ENCODE measurements at regions not wholly inside any gene's neighbourhood (a gene's known extent, or its start where the extent isn't known, plus 50 kb on each side); places are given as distances from the start of the nearest gene placed in this dataset.

DNA sequence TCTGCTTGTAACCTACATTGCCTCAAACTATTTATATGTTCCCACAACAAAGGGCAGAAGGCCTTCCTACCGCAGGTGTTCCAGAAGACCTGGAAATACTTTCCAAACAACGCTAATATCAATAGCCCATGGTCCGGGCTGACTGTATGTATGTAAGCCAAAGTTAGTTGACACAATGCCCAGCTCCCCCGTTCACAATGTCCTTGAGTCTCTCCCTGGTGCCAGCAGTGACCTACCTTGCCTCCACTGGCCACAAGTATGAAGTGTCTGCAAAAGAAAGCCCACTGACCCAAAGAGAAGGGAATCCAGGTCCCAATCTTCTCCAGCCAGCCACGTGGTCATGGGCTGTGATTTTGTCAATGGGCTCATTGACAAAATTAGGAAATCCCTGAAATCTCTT lies 118.6 kb downstream of the DLEU7 start:
- no peak overlapping the region for H3K4me3 ChIP-seq (ENCODE audit: low read length)
- no peak overlapping the region for H2AK5ac ChIP-seq (ENCODE audit: low read length)
- no CpG with 5 or more reads among the region's 5 CpGs for WGBS (ENCODE audit: extremely low coverage, insufficient coverage, low lambda C conversion rate)
- H4K8ac ChIP-seq (ENCODE audit: low read depth, low read length): no peak overlapping the region
- H3K9ac ChIP-seq (ENCODE audit: low read length): no peak overlapping the region
- no peak overlapping the region for H3K4ac ChIP-seq (ENCODE audit: low read depth, low read length)
- H3K79me1 ChIP-seq (ENCODE audit: low read length): no peaks in the 10 kb centered on the region
- no peaks in the 10 kb centered on the region for H3K27me3 ChIP-seq (ENCODE audit: insufficient read depth, low read length, poor library complexity)
- no peak overlapping the region for H3K27ac ChIP-seq (ENCODE audit: low read depth, low read length)
- no peak overlapping the region for H3K23ac ChIP-seq (ENCODE audit: low read length)
- no peak overlapping the region for H2BK15ac ChIP-seq (replicated peaks; ENCODE audit: low read depth)
- no peak overlapping the region for H3K18ac ChIP-seq (ENCODE audit: low read length)
- no peak overlapping the region for H4K5ac ChIP-seq (ENCODE audit: low read length)
- H3K79me2 ChIP-seq (ENCODE audit: control insufficient read depth, insufficient read depth, low read length): no peaks in the 10 kb centered on the region
- no peaks in the 10 kb centered on the region for H3K36me3 ChIP-seq (ENCODE audit: control insufficient read depth, insufficient read depth, low read length)
- no peak for DNase-seq
- no peak overlapping the region for H2BK5ac ChIP-seq (ENCODE audit: low read length)
- no peak overlapping the region for H2BK120ac ChIP-seq (ENCODE audit: low read depth, low read length)
- H3K4me1 ChIP-seq (ENCODE audit: control insufficient read depth, low read depth, low read length): no peaks in the 10 kb centered on the region
- H3K56ac ChIP-seq (ENCODE audit: low read length): no peak overlapping the region
- no peak overlapping the region for H3K4me2 ChIP-seq (ENCODE audit: low read length)

DNA sequence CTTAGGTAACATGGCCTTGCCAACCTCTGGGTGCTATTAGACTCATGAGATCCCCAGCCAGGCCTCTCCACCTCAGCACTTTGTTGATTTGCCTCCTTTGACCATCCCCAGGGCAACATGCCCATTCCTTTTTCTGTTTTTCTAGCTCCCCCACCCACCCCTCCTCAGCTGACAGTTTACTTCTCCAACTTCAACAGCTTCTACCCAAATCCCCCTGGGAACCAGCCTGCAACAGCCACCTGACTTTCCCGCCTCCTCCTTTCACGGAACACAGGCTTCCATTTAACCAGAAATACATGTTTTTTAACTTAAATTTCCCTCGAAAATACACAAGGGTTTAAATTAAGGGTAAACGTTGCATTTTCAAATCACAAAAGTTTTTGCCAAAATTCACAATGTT lies 117.3 kb downstream of the DLEU7 start:
- Histone ChIP-seq H2BK120ac (ENCODE audit: low read depth, low read length) (no peak overlapping the region), H3K79me1 (ENCODE audit: low read length) (no peaks in the 10 kb centered on the region)

DNA sequence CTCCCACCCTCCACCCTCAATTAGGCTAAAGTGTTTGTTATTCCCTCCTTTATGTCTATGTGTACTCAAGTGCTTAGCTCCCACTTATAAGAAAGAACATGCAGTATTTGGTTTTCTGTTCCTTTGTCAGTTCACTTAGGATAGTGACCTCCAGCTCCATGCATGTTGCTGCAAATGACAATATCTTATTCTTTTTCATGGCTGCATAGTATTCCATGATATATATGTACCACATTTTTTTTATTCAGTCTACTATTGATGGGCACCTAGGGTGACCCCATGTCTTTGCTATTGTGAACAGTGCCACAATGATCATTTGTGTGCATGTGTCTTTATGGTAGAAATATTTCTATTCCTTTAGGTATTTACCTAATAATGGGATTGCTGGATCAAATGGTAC lies 114.3 kb downstream of the DLEU7 start:
- Histone ChIP-seq H3K36me3 (ENCODE audit: control insufficient read depth, insufficient read depth, low read length) (no peaks in the 10 kb centered on the region), H3K4me2 (ENCODE audit: low read length) (no peak overlapping the region), H3K4ac (ENCODE audit: low read depth, low read length) (no peak overlapping the region), H3K23ac (ENCODE audit: low read length) (no peak overlapping the region), H4K8ac (ENCODE audit: low read depth, low read length) (no peak overlapping the region), H4K5ac (ENCODE audit: low read length) (no peak overlapping the region), H3K27ac (ENCODE audit: low read depth, low read length) (no peak overlapping the region), H3K18ac (ENCODE audit: low read length) (no peak overlapping the region), H2BK120ac (ENCODE audit: low read depth, low read length) (no peak overlapping the region), H3K79me2 (ENCODE audit: control insufficient read depth, insufficient read depth, low read length) (no peaks in the 10 kb centered on the region), H2BK5ac (ENCODE audit: low read length) (no peak overlapping the region), H3K4me3 (ENCODE audit: low read length) (no peak overlapping the region), H3K27me3 (ENCODE audit: insufficient read depth, low read length, poor library complexity) (no peaks in the 10 kb centered on the region), H3K4me1 (ENCODE audit: control insufficient read depth, low read depth, low read length) (no peaks in the 10 kb centered on the region), H2BK15ac (replicated peaks; ENCODE audit: low read depth) (no peak overlapping the region), H3K9ac (ENCODE audit: low read length) (no peak overlapping the region), H2AK5ac (ENCODE audit: low read length) (no peak overlapping the region), H3K79me1 (ENCODE audit: low read length) (no peaks in the 10 kb centered on the region), H3K56ac (ENCODE audit: low read length) (no peak overlapping the region)
- DNase-seq: no peak

More for the DNA sequence above, 117.3 kb downstream of the DLEU7 start:
- no peaks in the 10 kb centered on the region for H3K79me2 ChIP-seq (ENCODE audit: control insufficient read depth, insufficient read depth, low read length)
- no peak for DNase-seq
- no peak overlapping the region for H2AK5ac ChIP-seq (ENCODE audit: low read length)
- H3K27me3 ChIP-seq (ENCODE audit: insufficient read depth, low read length, poor library complexity): no peaks in the 10 kb centered on the region
- H3K4ac ChIP-seq (ENCODE audit: low read depth, low read length): no peak overlapping the region
- H3K36me3 ChIP-seq (ENCODE audit: control insufficient read depth, insufficient read depth, low read length): no peaks in the 10 kb centered on the region
- H3K27ac ChIP-seq (ENCODE audit: low read depth, low read length): no peak overlapping the region
- H4K8ac ChIP-seq (ENCODE audit: low read depth, low read length): no peak overlapping the region
- no peak overlapping the region for H3K9ac ChIP-seq (ENCODE audit: low read length)
- no peak overlapping the region for H3K18ac ChIP-seq (ENCODE audit: low read length)
- no peak overlapping the region for H3K4me3 ChIP-seq (ENCODE audit: low read length)
- H3K23ac ChIP-seq (ENCODE audit: low read length): no peak overlapping the region
- H4K5ac ChIP-seq (ENCODE audit: low read length): no peak overlapping the region
- H2BK15ac ChIP-seq (replicated peaks; ENCODE audit: low read depth): no peak overlapping the region
- WGBS (ENCODE audit: extremely low coverage, insufficient coverage, low lambda C conversion rate): no CpG with 5 or more reads among the region's 4 CpGs
- no peak overlapping the region for H3K56ac ChIP-seq (ENCODE audit: low read length)
- H3K4me2 ChIP-seq (ENCODE audit: low read length): no peak overlapping the region
- no peak overlapping the region for H2BK5ac ChIP-seq (ENCODE audit: low read length)
- no peaks in the 10 kb centered on the region for H3K4me1 ChIP-seq (ENCODE audit: control insufficient read depth, low read depth, low read length)

DNA sequence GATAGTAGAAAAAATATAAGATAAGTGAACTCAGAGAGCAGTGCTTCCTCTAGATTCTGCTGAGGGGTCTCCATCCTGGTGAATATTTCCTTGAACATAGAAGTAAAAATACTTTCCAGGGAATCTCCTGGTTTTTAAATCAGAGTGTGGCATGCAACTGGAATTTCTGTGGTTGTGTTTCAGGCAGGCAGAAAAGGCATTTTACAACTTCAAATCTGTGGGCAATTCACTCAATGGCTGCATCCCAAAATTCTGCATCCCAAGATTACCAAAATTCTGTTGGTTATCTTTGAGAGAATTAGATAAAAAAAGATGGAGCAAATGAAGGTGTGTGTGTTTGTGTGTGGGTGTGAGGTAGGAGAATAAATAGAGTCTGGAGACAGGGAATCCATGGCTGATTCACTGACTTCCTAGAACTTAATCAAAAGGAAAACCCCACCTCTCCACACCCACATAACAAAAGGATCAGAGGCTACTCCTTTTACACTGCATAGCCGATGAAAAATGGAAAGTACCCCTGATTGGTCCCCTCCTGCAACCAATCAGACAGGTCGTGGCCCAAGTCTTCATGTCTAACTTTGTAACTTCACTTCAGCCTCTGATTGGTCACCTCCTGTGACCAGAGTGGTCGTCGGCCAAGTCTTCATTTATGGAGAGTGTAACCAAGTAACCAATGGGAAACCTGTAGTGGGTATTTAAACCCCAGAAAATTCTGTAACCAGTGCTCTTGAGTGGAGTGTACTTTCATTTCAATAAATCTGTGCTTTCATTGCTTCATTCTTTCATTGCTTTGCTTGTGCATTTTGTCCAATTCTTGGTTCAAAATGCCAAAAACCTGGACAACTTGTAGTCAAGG lies 112.8 kb downstream of the DLEU7 start:
- Histone ChIP-seq H4K8ac (ENCODE audit: low read depth, low read length) (no peak overlapping the region), H3K4me1 (ENCODE audit: control insufficient read depth, low read depth, low read length) (no peaks in the 10 kb centered on the region), H3K79me2 (ENCODE audit: control insufficient read depth, insufficient read depth, low read length) (no peaks in the 10 kb centered on the region), H3K79me1 (ENCODE audit: low read length) (no peaks in the 10 kb centered on the region), H3K18ac (ENCODE audit: low read length) (no peak overlapping the region), H3K56ac (ENCODE audit: low read length) (no peak overlapping the region), H2AK5ac (ENCODE audit: low read length) (no peak overlapping the region), H3K36me3 (ENCODE audit: control insufficient read depth, insufficient read depth, low read length) (no peaks in the 10 kb centered on the region), H3K27ac (ENCODE audit: low read depth, low read length) (no peak overlapping the region), H3K4me3 (ENCODE audit: low read length) (no peak overlapping the region), H4K5ac (ENCODE audit: low read length) (no peak overlapping the region), H2BK15ac (replicated peaks; ENCODE audit: low read depth) (no peak overlapping the region), H3K9ac (ENCODE audit: low read length) (no peak overlapping the region), H3K4me2 (ENCODE audit: low read length) (no peak overlapping the region), H2BK120ac (ENCODE audit: low read depth, low read length) (no peak overlapping the region), H3K4ac (ENCODE audit: low read depth, low read length) (no peak overlapping the region), H3K23ac (ENCODE audit: low read length) (no peak overlapping the region), H2BK5ac (ENCODE audit: low read length) (no peak overlapping the region), H3K27me3 (ENCODE audit: insufficient read depth, low read length, poor library complexity) (no peaks in the 10 kb centered on the region)
- no CpG with 5 or more reads among the region's 4 CpGs for WGBS (ENCODE audit: extremely low coverage, insufficient coverage, low lambda C conversion rate)
- no peak for DNase-seq

DNA sequence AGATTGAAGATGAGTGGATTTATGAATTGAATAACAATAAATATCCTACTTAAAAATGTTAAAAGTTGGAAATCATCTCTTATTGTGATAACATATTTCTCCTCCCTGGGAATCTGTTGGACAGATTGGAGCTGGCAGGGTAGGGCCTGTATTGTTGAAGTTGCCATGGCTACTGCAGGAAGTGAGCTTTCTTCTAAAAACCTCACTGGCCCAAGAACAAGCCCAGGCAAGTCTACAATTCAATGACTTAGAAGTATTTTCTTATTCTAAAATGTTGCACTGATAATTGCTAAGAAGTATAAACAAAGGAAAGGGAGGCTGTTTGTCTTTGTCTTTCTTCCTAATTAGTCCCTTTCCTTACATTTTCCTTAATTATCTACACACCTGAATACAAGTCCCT lies 112.1 kb downstream of the DLEU7 start:
- H3K9ac ChIP-seq (ENCODE audit: low read length): no peak overlapping the region
- no peaks in the 10 kb centered on the region for H3K79me2 ChIP-seq (ENCODE audit: control insufficient read depth, insufficient read depth, low read length)
- H3K23ac ChIP-seq (ENCODE audit: low read length): no peak overlapping the region
- no peaks in the 10 kb centered on the region for H3K79me1 ChIP-seq (ENCODE audit: low read length)
- no peak overlapping the region for H3K18ac ChIP-seq (ENCODE audit: low read length)
- H3K4me1 ChIP-seq (ENCODE audit: control insufficient read depth, low read depth, low read length): no peaks in the 10 kb centered on the region
- H2BK120ac ChIP-seq (ENCODE audit: low read depth, low read length): no peak overlapping the region
- H3K4me2 ChIP-seq (ENCODE audit: low read length): no peak overlapping the region
- no peak overlapping the region for H2BK15ac ChIP-seq (replicated peaks; ENCODE audit: low read depth)
- H3K4me3 ChIP-seq (ENCODE audit: low read length): no peak overlapping the region
- H2AK5ac ChIP-seq (ENCODE audit: low read length): no peak overlapping the region
- no peak overlapping the region for H4K8ac ChIP-seq (ENCODE audit: low read depth, low read length)
- no peak overlapping the region for H4K5ac ChIP-seq (ENCODE audit: low read length)
- H3K56ac ChIP-seq (ENCODE audit: low read length): no peak overlapping the region
- no peaks in the 10 kb centered on the region for H3K27me3 ChIP-seq (ENCODE audit: insufficient read depth, low read length, poor library complexity)
- no peak overlapping the region for H2BK5ac ChIP-seq (ENCODE audit: low read length)
- no peak overlapping the region for H3K4ac ChIP-seq (ENCODE audit: low read depth, low read length)
- H3K36me3 ChIP-seq (ENCODE audit: control insufficient read depth, insufficient read depth, low read length): no peaks in the 10 kb centered on the region
- no peak for DNase-seq
- H3K27ac ChIP-seq (ENCODE audit: low read depth, low read length): no peak overlapping the region

DNA sequence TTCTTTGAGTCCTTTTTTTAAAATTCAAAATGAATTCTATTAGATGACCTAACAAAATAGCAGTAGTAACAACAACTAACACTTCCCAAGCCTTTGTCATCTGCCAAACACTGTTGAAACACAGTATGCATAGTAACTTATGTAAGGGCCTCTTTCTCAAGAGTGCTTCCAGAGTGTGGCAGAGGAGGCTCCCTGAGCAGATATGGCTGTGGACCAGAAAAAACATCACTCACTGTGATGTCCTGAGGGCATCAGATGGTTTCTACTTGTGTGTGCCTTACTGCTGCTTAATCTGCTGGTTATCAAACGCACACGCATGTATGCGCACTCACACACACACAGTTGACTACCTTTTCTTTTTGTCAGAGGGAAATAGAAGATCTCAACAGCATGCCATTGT lies 110.8 kb downstream of the DLEU7 start:
- Histone ChIP-seq H4K8ac (ENCODE audit: low read depth, low read length) (no peak overlapping the region), H3K79me2 (ENCODE audit: control insufficient read depth, insufficient read depth, low read length) (no peaks in the 10 kb centered on the region), H3K56ac (ENCODE audit: low read length) (no peak overlapping the region), H2BK15ac (replicated peaks; ENCODE audit: low read depth) (no peak overlapping the region), H2BK5ac (ENCODE audit: low read length) (no peak overlapping the region), H3K36me3 (ENCODE audit: control insufficient read depth, insufficient read depth, low read length) (no peaks in the 10 kb centered on the region), H3K4me3 (ENCODE audit: low read length) (no peak overlapping the region), H3K9ac (ENCODE audit: low read length) (no peak overlapping the region), H2BK120ac (ENCODE audit: low read depth, low read length) (no peak overlapping the region), H3K4ac (ENCODE audit: low read depth, low read length) (no peak overlapping the region), H2AK5ac (ENCODE audit: low read length) (no peak overlapping the region), H3K79me1 (ENCODE audit: low read length) (no peaks in the 10 kb centered on the region), H3K18ac (ENCODE audit: low read length) (no peak overlapping the region), H3K4me1 (ENCODE audit: control insufficient read depth, low read depth, low read length) (no peaks in the 10 kb centered on the region), H3K27ac (ENCODE audit: low read depth, low read length) (no peak overlapping the region), H3K4me2 (ENCODE audit: low read length) (no peak overlapping the region), H3K27me3 (ENCODE audit: insufficient read depth, low read length, poor library complexity) (no peaks in the 10 kb centered on the region), H3K23ac (ENCODE audit: low read length) (no peak overlapping the region), H4K5ac (ENCODE audit: low read length) (no peak overlapping the region)
- WGBS (ENCODE audit: extremely low coverage, insufficient coverage, low lambda C conversion rate): no CpG with 5 or more reads among the region's 3 CpGs
- no peak for DNase-seq
